GM19463 (cell line): ENCODE measurements at regions not wholly inside any gene's neighbourhood (a gene's known extent, or its start where the extent isn't known, plus 50 kb on each side); places are given as distances from the start of the nearest gene placed in this dataset.
"Not testable (repeated sequence)": the region's sequence is repeated elsewhere in the genome, so short reads cannot be mapped to it uniquely, and the experiment has no call there.

Experiments used
- ATAC-seq: cut with Tn5 transposase; IDR thresholded peaks from one replicate; pipeline ENCODE4 v1.9.1; 2021; ENCODE audit warnings: mild to moderate bottlenecking, moderate library complexity; ENCODE audit not compliant: unreplicated experiment

DNA sequence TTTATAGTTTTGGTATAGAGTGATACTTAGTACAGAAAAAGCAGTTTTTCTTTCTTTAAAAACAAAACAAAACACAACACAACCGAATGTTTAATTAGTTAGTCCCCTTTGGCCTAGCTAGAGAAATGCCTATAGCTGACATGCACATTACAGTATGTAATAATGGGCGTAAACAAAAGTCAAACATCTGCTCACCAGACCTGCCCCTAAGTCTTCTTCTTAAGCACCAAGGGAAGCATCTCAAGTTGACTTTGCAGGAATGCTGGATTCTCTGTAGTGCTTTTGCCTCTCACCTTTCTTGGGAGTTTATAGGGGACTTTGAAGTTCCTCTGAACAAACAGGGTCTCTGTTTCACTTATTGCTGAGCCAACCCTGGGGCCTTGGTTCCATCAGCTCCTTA lies 143.7 kb downstream of the TM2D1 start:
- no peak for ATAC-seq

DNA sequence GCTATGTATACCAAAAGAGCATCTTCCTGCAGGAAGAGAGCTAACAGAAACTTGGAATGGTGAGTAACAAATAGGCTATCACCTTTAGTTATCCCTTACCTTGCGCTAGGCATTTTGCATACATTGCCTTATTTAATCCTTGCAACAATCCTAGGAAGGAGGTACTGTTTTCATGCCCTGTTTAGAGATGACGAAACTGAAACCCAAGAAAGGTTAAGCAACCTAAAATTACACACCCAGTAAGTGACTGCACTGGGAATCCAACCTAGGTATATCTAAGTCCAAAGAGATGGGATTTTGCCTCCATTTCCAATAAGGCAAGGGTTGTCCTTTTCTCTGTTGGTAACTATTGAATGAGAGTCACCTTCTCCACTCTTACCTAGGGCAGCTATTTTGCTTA lies 144.5 kb downstream of the TM2D1 start:
- ATAC-seq: no peak

DNA sequence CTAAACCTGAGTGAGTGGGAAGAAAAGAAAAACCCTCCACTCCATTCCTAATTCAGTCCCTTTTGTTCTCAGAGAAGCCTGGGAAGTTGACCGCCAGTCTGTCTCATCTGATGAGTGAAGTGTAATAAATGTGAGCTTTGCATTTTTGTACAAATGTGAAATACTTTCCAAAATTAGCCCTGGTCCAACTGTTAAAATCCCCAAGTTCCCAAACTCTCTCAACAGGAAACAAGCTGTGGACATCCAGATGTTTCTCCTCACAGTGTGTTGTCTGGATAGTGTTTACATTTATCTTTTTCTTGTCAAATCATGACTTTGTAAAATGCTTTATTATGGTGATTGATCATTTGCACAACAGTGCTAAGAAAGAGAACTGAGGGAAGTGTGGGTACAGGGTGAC lies 145.1 kb downstream of the TM2D1 start:
- no peak for ATAC-seq

DNA sequence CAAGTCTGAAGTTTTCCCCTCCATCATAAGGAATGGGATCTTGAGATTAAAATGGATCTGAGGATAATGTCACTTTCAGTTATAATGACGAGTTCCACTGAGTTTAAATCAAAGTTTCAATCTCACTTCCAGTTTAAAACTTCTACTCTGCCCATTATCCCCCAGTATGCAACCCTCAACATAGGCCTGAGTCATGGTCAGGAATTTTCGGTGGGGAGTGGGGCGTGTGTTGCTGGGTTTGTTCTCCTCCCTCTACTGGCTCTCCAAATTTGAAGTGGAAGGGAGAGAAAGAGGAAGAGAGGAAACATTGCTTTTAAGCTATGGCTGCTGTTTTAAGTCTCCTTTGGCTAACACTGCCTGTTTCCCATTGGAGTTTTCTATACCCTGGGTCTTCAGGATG lies 152.9 kb downstream of the TM2D1 start:
- no peak for ATAC-seq

DNA sequence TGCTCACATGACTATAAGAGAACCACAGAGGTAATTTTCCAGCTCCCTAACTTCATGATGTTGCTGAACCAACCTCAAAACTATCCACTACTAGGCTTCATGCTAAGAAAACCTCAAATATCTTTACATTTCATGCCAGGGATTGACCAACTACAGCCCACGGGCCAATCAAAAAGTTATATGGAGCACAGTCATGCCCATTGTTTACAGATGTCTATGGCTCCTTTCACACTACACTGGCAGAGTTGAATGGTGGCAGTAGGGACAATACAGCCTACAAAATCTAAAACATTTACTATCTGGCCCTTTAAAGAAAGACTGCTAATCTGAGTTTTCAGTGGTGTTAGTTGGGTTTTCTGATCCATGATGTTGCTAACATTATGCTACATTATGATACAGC lies 154.8 kb downstream of the TM2D1 start:
- no peak for ATAC-seq

DNA sequence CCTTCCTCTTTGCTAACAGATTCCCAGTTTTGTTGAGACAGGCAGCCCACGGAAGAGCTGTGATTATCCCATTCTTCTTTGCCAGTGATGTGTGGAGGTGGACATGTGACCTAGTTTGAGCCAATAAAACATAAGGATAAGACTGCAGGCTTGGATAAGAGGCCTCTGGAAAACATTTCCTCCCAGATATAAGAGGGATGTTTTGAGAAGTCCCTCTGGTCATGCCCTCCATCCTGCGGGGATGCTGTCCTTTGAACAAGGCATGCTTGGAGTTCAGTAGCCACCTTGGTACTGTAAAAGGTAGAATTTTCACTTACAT lies 155.7 kb downstream of the TM2D1 start:
- no peak for ATAC-seq

DNA sequence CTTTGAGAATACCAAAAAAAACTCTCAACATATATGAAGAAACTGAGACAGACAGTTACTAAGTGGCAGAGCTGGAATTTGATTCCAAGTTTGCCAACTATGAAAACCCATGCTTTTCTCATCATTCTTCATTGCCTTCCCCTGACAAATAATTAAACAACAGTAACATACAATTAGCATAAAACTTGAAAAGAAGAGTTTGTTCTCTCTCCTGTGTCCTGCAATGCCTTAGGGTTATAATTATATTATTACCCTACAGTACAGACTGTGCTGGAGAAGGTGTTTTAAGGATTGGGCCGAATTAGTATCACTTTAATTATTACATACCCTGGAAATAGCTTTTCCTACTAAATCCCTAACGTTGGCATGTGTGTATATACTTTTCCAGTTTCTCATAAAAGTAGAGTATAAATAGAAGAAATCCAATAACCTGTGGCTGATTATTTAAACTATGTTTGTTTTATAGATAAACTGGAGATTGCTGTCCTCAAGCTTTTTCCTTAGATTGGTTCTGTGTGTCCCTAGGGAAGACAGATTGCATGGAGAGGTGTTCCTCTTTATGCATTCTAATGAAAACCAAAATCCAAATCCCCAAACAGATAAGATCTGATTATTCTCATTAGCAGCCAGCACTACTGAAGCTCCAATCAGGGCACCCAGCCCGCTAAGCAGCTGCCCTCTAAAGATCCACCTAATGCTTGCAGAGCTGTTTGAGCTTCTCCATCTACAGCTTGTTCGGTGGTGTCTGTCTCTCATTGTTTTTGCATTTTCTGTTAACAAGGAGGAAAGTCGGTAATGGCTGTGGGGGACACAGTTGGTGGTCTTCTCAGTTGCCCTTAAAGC lies 156.3 kb downstream of the TM2D1 start:
- ATAC-seq: no peak

DNA sequence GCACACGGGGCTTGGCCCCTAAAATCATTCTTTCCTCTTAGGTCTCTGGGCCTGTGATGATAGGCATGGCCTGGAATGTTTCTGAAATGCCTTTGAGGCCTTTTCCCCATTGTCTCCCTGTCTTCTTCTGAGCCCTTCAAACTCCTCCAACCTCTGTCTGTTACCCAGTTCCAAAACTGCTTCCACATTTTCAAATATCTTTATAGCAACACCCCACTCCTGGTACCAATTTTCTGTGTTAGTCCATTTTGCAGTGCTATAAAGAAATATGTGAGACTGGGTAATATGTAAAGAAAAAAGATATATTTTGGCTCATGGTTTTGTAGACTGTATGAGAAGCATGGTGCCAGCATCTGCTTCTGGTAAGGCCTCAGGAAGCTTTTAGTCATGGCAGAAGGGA lies 158.8 kb downstream of the TM2D1 start:
- ATAC-seq: no peak

DNA sequence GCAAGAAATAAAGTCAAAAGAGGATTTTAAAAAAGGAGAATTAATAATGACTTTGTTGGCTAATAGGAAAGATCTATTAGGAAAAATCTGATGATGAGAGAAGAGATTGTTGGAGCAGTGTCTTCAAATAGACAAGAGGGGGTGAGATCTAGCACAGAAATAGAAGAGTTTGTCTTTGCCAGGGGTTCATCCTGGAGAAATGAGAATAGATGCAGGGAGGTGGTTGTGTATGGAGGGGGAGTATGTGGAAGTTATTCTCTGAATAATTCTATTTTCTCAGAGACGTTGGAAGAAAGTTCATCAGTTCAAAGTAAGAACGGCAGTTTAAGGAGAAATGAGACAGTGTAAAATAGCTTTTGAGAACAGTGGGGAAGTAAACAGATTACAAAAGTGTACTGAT lies 161.3 kb downstream of the TM2D1 start:
- no peak for ATAC-seq

DNA sequence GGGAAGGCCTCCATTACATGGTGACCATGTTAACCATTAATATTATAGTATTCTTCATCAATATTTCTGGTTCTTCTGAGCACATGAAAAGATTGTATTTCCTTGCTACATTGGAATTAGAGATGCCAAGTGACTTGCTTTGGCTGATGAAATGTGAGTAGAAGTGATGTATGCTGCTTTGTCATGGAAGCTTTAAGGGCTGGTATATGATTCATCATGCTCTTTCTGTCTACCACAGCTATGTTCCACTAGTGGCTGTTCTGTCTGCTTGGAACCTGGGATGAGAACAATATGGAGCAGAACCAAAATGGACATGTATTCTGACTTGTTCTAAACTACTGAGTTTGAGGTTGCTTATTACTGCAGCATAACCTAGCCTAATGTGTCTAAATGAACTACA lies 163.3 kb downstream of the TM2D1 start:
- no peak for ATAC-seq

DNA sequence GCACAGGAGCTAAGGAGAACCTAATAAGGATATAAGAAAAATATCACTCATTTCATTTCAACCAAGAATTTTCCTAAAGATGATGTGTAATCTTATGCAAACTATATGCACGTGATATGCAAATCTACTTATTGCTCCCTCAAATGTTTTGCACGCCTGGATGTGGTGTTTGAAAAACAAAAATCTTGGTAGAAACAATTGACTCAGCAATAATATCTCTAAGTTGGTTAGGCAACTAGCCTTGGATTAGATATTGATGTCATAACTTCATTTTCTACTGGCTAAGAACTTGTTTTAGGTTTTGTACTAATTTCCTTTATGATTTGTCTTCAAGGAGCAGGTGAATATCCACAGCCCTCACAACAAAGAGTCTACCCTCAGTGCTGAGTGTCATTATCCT lies 164.6 kb downstream of the TM2D1 start:
- no peak for ATAC-seq

DNA sequence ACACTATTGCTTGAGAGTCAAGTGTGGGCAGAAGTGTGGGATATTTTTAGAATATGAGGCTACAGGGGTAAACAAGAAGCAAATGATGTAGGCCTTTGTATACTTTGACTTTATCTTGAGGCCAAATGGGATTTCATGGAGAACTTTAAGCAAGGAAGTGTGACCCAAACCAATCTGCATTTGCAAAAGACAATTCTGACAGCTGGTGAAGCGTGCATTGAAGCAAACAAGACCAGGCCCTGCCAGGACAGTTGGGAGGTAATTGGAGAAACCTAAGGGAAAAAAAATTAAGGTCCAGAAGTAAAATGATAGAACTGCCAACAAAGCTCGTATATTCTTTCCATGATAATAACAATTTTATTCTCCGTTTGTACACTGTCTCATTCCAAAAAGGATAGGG lies 168.3 kb downstream of the TM2D1 start:
- no peak for ATAC-seq

DNA sequence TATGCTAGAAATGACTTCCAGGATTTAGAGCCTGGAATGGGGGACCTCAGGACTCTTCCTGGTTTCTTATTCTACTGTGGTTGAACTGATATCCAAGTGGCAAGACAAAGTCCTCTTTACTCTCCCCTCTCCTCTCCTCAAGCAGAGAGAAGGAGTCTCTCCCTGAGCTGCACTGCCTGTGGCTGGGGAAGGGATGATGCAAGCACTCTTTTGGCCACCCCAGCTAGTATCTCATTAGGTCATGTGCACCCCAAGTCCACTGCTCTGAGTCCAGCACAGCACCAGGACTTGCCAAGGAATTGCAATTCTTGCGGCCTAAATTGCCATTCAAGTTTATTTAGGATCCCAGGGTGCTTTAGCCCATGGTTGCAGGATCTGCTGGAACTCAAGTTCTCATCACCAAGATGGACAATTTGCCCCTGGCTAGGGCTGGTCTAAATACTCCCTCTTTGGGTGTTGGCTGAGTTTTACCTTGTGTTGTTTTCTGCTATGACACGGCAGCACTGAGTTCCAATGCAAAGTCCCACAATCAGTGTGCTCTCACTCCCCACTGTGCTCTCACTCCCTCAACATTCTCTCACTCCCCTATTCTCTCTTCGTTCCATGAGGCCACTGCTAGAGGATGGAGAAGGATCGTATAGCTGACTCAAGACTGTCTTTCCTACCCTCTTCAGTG lies 172.2 kb downstream of the TM2D1 start:
- ATAC-seq: no peak

DNA sequence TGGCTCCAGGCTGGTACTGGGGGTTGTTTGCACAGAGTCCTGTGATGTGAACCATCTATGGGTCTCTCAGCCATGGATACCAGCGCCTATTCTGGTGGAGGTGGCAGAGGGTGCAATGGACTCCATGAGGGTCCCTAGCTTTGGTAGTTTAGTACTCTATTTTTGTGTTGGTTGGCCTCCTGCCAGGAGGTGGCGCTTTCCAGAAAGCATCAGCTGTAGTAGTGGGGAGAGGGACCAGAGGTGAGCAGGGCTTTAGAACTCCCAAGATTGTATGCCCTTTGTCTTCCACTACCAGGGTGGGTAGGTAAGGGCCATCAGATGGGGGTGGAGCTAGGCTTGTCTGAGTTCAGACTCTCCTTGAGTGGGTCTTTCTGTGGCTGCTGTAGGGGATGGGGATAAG lies 177.6 kb downstream of the TM2D1 start:
- ATAC-seq: not testable (repeated sequence)

DNA sequence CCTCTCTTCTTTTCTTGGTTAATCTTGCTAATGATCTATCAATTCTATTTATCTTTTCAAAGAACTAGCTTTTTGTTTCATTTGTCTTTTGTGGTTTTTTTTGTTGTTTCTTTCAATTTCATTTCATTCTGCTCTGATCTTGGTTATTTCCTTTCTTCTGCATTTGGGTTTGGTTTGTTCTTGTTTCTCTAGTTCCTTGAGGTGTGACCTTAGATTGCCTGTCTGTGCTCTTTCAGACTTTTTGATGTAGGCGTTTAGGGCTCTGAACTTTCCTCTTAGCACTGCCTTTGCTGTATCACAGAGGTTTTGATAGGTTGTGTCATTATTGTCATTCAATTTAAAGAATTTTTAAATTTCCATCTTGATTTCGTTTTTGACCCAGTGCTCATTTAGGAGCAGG lies 180.1 kb downstream of the TM2D1 start:
- not testable (repeated sequence) for ATAC-seq

DNA sequence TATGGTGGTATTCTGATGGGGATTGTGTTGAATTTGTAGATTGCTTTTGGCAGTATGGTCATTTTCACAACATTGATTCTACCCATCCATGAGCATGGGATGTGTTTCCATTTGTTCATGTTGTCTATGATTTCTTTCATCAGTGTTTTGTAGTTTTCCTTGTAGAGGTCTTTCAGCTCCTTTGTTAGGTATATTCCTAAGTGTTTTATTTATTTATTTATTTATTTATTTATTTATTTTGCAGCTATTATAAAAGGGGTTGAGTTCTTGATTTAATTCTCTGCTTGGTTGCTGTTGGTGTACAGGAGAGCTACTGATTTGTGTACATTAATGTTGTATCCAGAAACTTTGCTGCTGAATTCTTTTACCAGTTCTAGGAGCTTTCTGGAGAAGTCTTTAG lies 181.4 kb downstream of the TM2D1 start:
- ATAC-seq: not testable (repeated sequence)

DNA sequence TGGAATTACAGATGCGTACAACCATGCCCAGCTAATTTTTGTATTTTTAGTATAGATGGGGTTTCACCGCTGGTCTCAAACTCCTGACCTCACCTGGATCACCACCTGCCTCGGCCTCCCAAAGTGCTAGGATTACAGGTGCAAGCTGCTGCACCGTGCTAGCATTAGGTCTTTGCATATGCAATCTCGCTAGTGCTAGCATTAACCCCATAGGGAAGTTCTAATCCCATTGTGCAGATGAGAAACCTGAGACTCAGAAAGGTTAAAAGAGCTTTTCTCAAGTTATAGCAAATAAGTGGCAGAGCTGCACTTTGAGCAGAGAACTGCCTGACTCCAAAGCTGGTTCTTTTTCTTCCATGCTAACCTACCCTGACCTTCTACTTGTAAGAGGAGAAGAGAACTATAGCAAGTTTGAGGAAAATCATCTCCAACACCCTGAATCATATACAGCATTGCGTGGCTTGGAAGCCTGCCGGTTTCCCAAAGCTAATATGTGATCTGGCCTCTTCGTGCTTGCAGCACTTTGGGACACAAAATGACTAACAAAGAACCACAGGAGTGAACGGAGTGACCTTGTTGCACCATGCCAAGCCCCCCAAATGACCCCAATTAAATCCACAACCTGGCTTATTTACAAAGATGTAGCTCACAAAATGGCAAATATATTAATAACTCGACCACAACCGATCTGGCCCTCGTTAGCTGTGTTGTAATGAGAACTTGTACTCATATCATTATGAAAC lies 185.1 kb downstream of the TM2D1 start:
- ATAC-seq: no peak

DNA sequence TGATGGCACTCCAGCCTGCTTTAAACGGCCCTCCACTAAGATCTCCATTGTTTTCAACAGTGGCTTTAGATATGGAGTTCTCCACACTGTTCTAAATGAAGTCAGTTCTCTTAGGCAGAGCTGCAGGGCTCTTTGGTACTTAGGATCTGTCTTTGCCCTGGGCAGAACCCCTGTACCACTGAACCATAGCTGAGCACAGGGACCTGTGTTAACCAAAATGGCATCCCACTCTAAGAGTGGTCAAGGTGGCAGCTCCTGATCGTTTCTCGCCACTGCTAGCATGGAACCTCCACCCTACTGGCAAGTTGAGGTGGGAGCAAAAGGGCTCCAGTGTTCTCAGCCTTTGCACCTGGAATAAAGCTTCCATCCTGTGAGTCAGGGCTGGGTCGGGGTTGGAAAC lies 186.7 kb downstream of the TM2D1 start:
- ATAC-seq: no peak

DNA sequence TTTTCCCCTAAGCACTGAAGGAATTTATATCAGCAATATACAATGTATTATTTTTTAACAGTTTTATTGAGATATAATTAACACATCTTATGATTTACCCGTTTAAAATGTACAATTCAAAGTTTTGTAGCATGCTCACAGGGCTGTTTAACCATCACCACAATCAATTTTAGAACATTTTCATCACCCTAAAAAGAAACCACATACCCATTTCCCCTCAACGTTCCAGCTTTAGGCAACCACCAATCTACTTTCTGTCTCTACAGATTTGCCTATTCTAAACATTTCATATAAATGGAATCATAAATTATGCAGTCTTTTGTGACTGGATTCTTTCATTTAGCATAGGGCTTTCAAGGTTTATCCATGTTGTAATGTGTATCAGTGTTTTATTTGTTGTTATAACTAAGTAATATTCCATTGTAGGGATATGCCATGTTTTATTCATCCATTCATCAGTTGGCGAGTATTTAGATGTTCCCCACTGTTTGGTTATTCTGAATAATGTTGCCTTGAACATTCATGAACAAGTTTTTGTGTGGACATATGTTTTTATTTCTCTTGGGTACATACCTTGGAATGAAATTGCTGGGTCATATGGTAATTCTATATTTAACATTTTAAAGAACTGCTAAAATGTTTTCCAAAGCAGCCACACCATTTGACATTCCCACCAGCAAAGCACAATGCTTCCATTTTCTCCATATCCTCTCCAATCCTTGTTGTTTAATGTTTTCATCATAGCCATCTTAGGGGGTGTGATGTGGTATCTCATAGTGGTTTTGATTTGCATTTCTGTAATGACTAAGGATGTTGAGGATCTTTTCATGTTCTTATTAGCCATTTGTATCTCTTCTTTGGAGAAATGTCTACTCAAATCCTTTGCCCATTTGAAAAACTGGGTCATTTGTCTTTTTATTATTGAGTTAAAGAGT lies 188.5 kb downstream of the TM2D1 start:
- ATAC-seq: no peak

DNA sequence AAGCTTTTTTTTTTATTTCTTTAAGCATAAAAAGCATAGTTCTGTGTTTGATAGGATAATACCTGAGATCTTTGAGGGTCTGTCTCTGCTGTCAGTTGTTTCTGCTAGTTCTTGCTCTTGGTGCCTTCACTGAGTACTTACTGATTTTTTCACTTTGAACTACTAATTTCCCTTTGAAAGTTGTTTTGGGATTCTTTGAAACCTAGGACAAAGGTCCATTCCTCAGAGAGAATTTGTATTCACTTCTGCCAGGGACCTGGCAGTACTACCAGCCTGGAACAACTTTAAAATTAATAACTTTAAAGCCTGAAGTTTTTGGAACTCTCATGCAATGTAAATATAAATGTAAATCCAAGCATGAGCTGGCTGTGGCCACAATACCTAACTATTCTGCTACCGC lies 190.1 kb downstream of the TM2D1 start:
- no peak for ATAC-seq

DNA sequence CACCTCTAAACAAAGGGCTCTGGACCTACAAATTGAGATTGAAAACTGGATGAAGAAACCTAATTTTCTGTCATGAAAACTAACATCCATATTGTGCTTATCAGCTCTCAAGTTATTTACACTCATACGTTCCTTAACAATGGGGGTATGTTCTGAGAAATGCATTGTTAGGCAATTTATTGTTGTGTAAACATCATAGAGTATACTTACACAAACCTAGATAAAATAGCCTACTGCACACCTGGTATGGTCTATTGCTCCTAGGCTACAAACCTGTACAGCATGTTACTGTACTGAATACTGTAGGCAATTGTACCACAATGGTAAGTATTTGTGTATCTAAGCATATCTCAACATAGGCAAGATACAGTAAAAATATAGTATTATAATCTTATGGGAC lies 191.4 kb downstream of the TM2D1 start:
- no peak for ATAC-seq
